H9 (cell line): ENCODE measurements at regions not wholly inside any gene's neighbourhood (a gene's known extent, or its start where the extent isn't known, plus 50 kb on each side); places are given as distances from the start of the nearest gene placed in this dataset.

Experiments used
- DNase-seq: peaks from one replicate; pipeline ENCODE4 v3.0.0-alpha.2; 2017
- H2AFZ ChIP-seq: one replicate; pipeline ENCODE4 v1.6.1; 2013; ENCODE audit warnings: mild to moderate bottlenecking, low read length, control low read depth, moderate library complexity
- H2AK5ac ChIP-seq: 2 replicates; pipeline ENCODE4 v1.6.1; 2013; ENCODE audit warnings: low read length, control low read depth, mixed read lengths; ENCODE audit not compliant: insufficient read length
- H2BK120ac ChIP-seq: one replicate; pipeline ENCODE4 v1.6.1; 2013; ENCODE audit warnings: low read depth, mild to moderate bottlenecking, low read length, control low read depth, inconsistent platforms; ENCODE audit not compliant: poor library complexity, severe bottlenecking
- H2BK12ac ChIP-seq: 2 replicates; pipeline ENCODE4 v1.6.1; 2013; ENCODE audit warnings: low read length, control low read depth, mixed read lengths, low read depth; ENCODE audit not compliant: insufficient read length
- H2BK15ac ChIP-seq: 2 replicates; pipeline ENCODE4 v1.6.1; 2013; ENCODE audit warnings: low read depth, low read length, control low read depth
- H2BK20ac ChIP-seq: one replicate; pipeline ENCODE4 v1.6.1; 2013; ENCODE audit warnings: low read depth, mild to moderate bottlenecking, low read length, control low read depth, inconsistent platforms; ENCODE audit not compliant: poor library complexity, severe bottlenecking
- H2BK5ac ChIP-seq: 2 replicates; pipeline ENCODE4 v1.6.1; 2013; ENCODE audit warnings: low read length, control low read depth, mixed read lengths; ENCODE audit not compliant: insufficient read length
- H3K14ac ChIP-seq: 2 replicates; pipeline ENCODE4 v1.6.1; 2013; ENCODE audit warnings: low read length, control low read depth; ENCODE audit not compliant: insufficient read depth
- H3K18ac ChIP-seq: 2 replicates; pipeline ENCODE4 v1.6.1; 2013; ENCODE audit warnings: low read depth, mild to moderate bottlenecking, mixed read lengths, low read length, control low read depth; ENCODE audit not compliant: insufficient read length
- H3K23ac ChIP-seq: 2 replicates; pipeline ENCODE4 v1.6.1; 2013; ENCODE audit warnings: low read length, control low read depth, mixed read lengths, low read depth; ENCODE audit not compliant: insufficient read length
- H3K23me2 ChIP-seq: 2 replicates; pipeline ENCODE4 v1.6.1; 2013; ENCODE audit warnings: low read depth, mild to moderate bottlenecking, mixed read lengths, low read length, control low read depth; ENCODE audit not compliant: insufficient read length, poor library complexity, severe bottlenecking
- H3K27ac ChIP-seq: 2 replicates; pipeline ENCODE4 v1.5.1; 2013; ENCODE audit warnings: low read length, control low read depth, mixed read lengths, low read depth; ENCODE audit not compliant: insufficient read length
- H3K27me3 ChIP-seq: 2 replicates; pipeline ENCODE4 v1.6.1; 2013; ENCODE audit warnings: low read length, control low read depth, inconsistent platforms; ENCODE audit not compliant: insufficient read depth
- H3K4ac ChIP-seq: 2 replicates; pipeline ENCODE4 v1.6.1; 2013; ENCODE audit warnings: low read depth, mild to moderate bottlenecking, control low read depth, inconsistent platforms, low read length, moderate library complexity
- H3K4me1 ChIP-seq: 2 replicates; pipeline ENCODE4 v1.6.1; 2013; ENCODE audit warnings: low read length, control low read depth, inconsistent platforms; ENCODE audit not compliant: insufficient read depth
- H3K4me2 ChIP-seq: 2 replicates; pipeline ENCODE4 v1.6.1; 2013; ENCODE audit warnings: low read length, control low read depth, mixed read lengths; ENCODE audit not compliant: insufficient read length, insufficient read depth
- H3K56ac ChIP-seq: 2 replicates; pipeline ENCODE4 v1.6.1; 2013; ENCODE audit warnings: low read depth, mild to moderate bottlenecking, mixed read lengths, low read length, control low read depth; ENCODE audit not compliant: insufficient read length
- H3K79me1 ChIP-seq: 2 replicates; pipeline ENCODE4 v1.6.1; 2013; ENCODE audit warnings: low read depth, mild to moderate bottlenecking, moderate library complexity, low read length, control low read depth, inconsistent platforms; ENCODE audit not compliant: insufficient read depth, poor library complexity, severe bottlenecking
- H3K79me2 ChIP-seq: 2 replicates; pipeline ENCODE4 v1.6.1; 2013; ENCODE audit warnings: low read length, control low read depth, inconsistent platforms; ENCODE audit not compliant: insufficient read depth
- H3K9ac ChIP-seq: 2 replicates; pipeline ENCODE4 v1.6.1; 2013; ENCODE audit warnings: low read length, control low read depth, mixed read lengths; ENCODE audit not compliant: insufficient read length; ENCODE audit errors: extremely low read depth
- H3K9me3 ChIP-seq: one replicate; pipeline ENCODE4 v1.6.1; 2013; ENCODE audit warnings: low read depth, low read length, inconsistent platforms; ENCODE audit not compliant: control insufficient read depth
- H3T11ph ChIP-seq: one replicate; pipeline ENCODE4 v1.6.1; 2013; ENCODE audit warnings: mild to moderate bottlenecking, low read length, control low read depth, inconsistent platforms
- H4K20me1 ChIP-seq: one replicate; pipeline ENCODE4 v1.6.1; 2013; ENCODE audit not compliant: control insufficient read depth, insufficient read length, insufficient read depth
- H4K5ac ChIP-seq: 2 replicates; pipeline ENCODE4 v1.6.1; 2013; ENCODE audit warnings: low read depth, mild to moderate bottlenecking, mixed read lengths, low read length, control low read depth; ENCODE audit not compliant: insufficient read length
- H4K8ac ChIP-seq: replicated peaks from 2 replicates; pipeline ENCODE4 v1.6.1; 2013; ENCODE audit warnings: low read length, control low read depth, mixed read lengths, low read depth; ENCODE audit not compliant: insufficient read length
- H4K91ac ChIP-seq: 2 replicates; pipeline ENCODE4 v1.6.1; 2013; ENCODE audit warnings: low read depth, mild to moderate bottlenecking, moderate library complexity, mixed read lengths, low read length, control low read depth; ENCODE audit not compliant: insufficient read length
- H3K27ac Mint-ChIP-seq, 3 experiments: 2 replicates in 2 of 3; 3 replicates in 1 of 3; pipeline ENCODE4 v1.8.0; 2020 to 2021; ENCODE audit warnings: mixed read lengths in 3 of 3, mild to moderate bottlenecking in 1 of 3, moderate library complexity in 1 of 3
- H3K27me3 Mint-ChIP-seq: 2 replicates; pipeline ENCODE4 v1.8.0; 2021; ENCODE audit warnings: low read depth, mild to moderate bottlenecking, moderate library complexity, mixed read lengths
- H3K36me3 Mint-ChIP-seq, 3 experiments: 2 replicates in 2 of 3; 3 replicates in 1 of 3; pipeline ENCODE4 v1.8.0; 2020 to 2021; ENCODE audit warnings: low read depth in 3 of 3, mixed read lengths in 3 of 3; ENCODE audit not compliant: insufficient read depth in 1 of 3
- H3K4me1 Mint-ChIP-seq, 2 experiments: 2 replicates each; pipeline ENCODE4 v1.8.0; 2020; ENCODE audit warnings: mixed read lengths in 2 of 2
- H3K4me3 Mint-ChIP-seq, 2 experiments: 2 replicates in 1 of 2; 3 replicates in 1 of 2; pipeline ENCODE4 v1.8.0; 2020 to 2021; ENCODE audit warnings: mild to moderate bottlenecking in 2 of 2, mixed read lengths in 2 of 2, moderate library complexity in 1 of 2
- H3K9me3 Mint-ChIP-seq, 2 experiments: 2 replicates in 1 of 2; 3 replicates in 1 of 2; pipeline ENCODE4 v1.8.0; 2020; ENCODE audit warnings: mild to moderate bottlenecking in 2 of 2, mixed read lengths in 2 of 2, moderate library complexity in 1 of 2
- CTCF ChIP-seq: fragments of 200-600 bp; sonication (generic); conservative IDR thresholded peaks from 3 replicates; pipeline ENCODE4 v1.8.0; 2021; ENCODE audit warnings: antibody characterized with exemption, mild to moderate bottlenecking
- WGBS: extraction: QIAGEN DNeasy Blood & Tissue Kit; methylation state at CpG from one replicate; pipeline ENCODE4 v1.1.7; 2013; ENCODE audit warnings: missing lambda C conversion rate, low lambda C conversion rate, mixed read lengths; ENCODE audit not compliant: insufficient read length; ENCODE audit errors: extremely low coverage; 5-methylcytosine and 5-hydroxymethylcytosine counted together

GRCh38 chr7:51685794-51686193, 369.2 kb upstream of the COBL start:
- H3K4me3 Mint-ChIP-seq: no peak overlapping the region
- no peak overlapping the region for H3K9ac ChIP-seq
- H3K4me2 ChIP-seq: no peak overlapping the region
- no peak overlapping the region for H2BK20ac ChIP-seq
- no peak overlapping the region for H2BK120ac ChIP-seq
- no peaks in the 10 kb centered on the region for H3K23me2 ChIP-seq
- no peaks in the 10 kb centered on the region; the same call in 1 of the 2 replicates for H3K79me2 ChIP-seq
- no peaks in the 10 kb centered on the region for H3K9me3 ChIP-seq
- H3T11ph ChIP-seq: no peak overlapping the region
- H2AFZ ChIP-seq: no peak overlapping the region
- H3K23ac ChIP-seq: no peak overlapping the region
- no peak for TF ChIP-seq CTCF
- H2AK5ac ChIP-seq: no peak overlapping the region
- H3K4me1 Mint-ChIP-seq: no peaks in the 10 kb centered on the region
- H3K9me3 Mint-ChIP-seq: peaks cover 2 to 4% of the 10 kb centered on the region in 2 experiments; a peak in 2 of 5 replicates
- no peak overlapping the region for H3K18ac ChIP-seq
- no peaks in the 10 kb centered on the region for H3K79me1 ChIP-seq
- no peaks in the 10 kb centered on the region for H3K4me1 ChIP-seq
- H4K5ac ChIP-seq: no peak overlapping the region
- no peak overlapping the region for H3K14ac ChIP-seq
- H3K36me3 Mint-ChIP-seq: no peaks in the 10 kb centered on the region; a peak in 2 of 7 replicates
- no peaks in the 10 kb centered on the region for H4K20me1 ChIP-seq
- H3K4ac ChIP-seq: no peak overlapping the region
- no peak overlapping the region for H2BK12ac ChIP-seq
- H3K56ac ChIP-seq: no peak overlapping the region
- H2BK5ac ChIP-seq: no peak overlapping the region
- no peak overlapping the region for H2BK15ac ChIP-seq
- H4K8ac ChIP-seq: no peak overlapping the region
- no peak overlapping the region for H4K91ac ChIP-seq
- no peak overlapping the region for H3K27ac Mint-ChIP-seq
- no peak overlapping the region for H3K27ac ChIP-seq
- no peak for DNase-seq
- no CpG with 5 or more reads among the region's 4 CpGs for WGBS
- H3K27me3 Mint-ChIP-seq: peaks cover 1% of the 10 kb centered on the region; the same call in 1 of the 2 replicates
- H3K27me3 ChIP-seq: no peaks in the 10 kb centered on the region
